PC-3 (cell line): ENCODE measurements at regions not wholly inside any gene's neighbourhood (a gene's known extent, or its start where the extent isn't known, plus 50 kb on each side); places are given as distances from the start of the nearest gene placed in this dataset.

Source experiments
- ATAC-seq: fragments of 200-7000 bp; cut with Tn5 transposase; 2 replicates; pipeline ENCODE4 v1.9.1; 2020; ENCODE audit warnings: mild to moderate bottlenecking, moderate library complexity
- BruUV-seq: library from RNA; stranded (reverse); fragments of 400-500 nt; replicated peaks from 2 replicates; lab custom pipeline; 2021; lab: Mats Ljungman, UMichigan
- CTCF ChIA-PET: fragments of 300-600 bp; sonication (Branson Sonifier 250); formaldehyde crosslinking; loops from one replicate; lab custom pipeline; 2022; ENCODE audit warnings: antibody characterized with exemption; lab: Charles Lee
- POLR2A ChIA-PET: fragments of 300-600 bp; sonication (Branson Sonifier 250); formaldehyde crosslinking; loops from one replicate; lab custom pipeline; 2022; ENCODE audit warnings: antibody characterized with exemption; ENCODE audit not compliant: unreplicated experiment; lab: Charles Lee
- DNase-seq: peaks from one replicate; pipeline ENCODE4 v3.0.0-alpha.2; 2015
- H2AFZ ChIP-seq: fragments of 300-600 bp; sonication (generic); 2 replicates; pipeline ENCODE4 v1.6.0; 2016; ENCODE audit warnings: antibody characterized with exemption, low read length
- H3F3A ChIP-seq: fragments of 300-600 bp; sonication (generic); one replicate; pipeline ENCODE4 v1.6.0; 2017; ENCODE audit warnings: antibody characterized with exemption, low read length, control low read depth, mild to moderate bottlenecking; ENCODE audit not compliant: unreplicated experiment
- H3K27ac ChIP-seq: fragments of 300-600 bp; sonication (generic); 2 replicates; pipeline ENCODE4 v1.5.1; 2016; ENCODE audit warnings: mild to moderate bottlenecking, low read length
- H3K27me3 ChIP-seq: fragments of 300-600 bp; sonication (generic); 2 replicates; pipeline ENCODE4 v1.6.1; 2016; ENCODE audit warnings: low read length, mixed read lengths
- H3K36me3 ChIP-seq: fragments of 300-600 bp; sonication (generic); 2 replicates; pipeline ENCODE4 v1.6.1; 2016; ENCODE audit warnings: low read depth, mixed run types, low read length, mixed read lengths
- H3K4me1 ChIP-seq: fragments of 300-600 bp; sonication (generic); 2 replicates; pipeline ENCODE4 v1.5.1; 2016; ENCODE audit warnings: low read length; ENCODE audit not compliant: insufficient read depth
- H3K4me2 ChIP-seq: fragments of 300-600 bp; sonication (generic); 2 replicates; pipeline ENCODE4 v1.6.0; 2016; ENCODE audit warnings: low read length
- H3K4me3 ChIP-seq: fragments of 300-600 bp; sonication (generic); 2 replicates; pipeline ENCODE4 v1.5.1; 2016; ENCODE audit warnings: mild to moderate bottlenecking, low read length, mixed read lengths
- H3K79me2 ChIP-seq: fragments of 300-600 bp; sonication (generic); 2 replicates; pipeline ENCODE4 v1.6.1; 2017; ENCODE audit warnings: low read length, mixed read lengths
- H3K9ac ChIP-seq: fragments of 300-600 bp; sonication (generic); 2 replicates; pipeline ENCODE4 v1.6.0; 2016; ENCODE audit warnings: mild to moderate bottlenecking, low read length
- H3K9me2 ChIP-seq: fragments of 300-600 bp; sonication (generic); replicated peaks from 2 replicates; pipeline ENCODE4 v1.6.1; 2016; ENCODE audit warnings: mixed run types, low read length, mixed read lengths
- H3K9me3 ChIP-seq: fragments of 300-600 bp; sonication (generic); 2 replicates; pipeline ENCODE4 v1.6.1; 2016; ENCODE audit warnings: low read length, mixed read lengths
- H4K20me1 ChIP-seq: fragments of 300-600 bp; sonication (generic); 2 replicates; pipeline ENCODE4 v1.6.1; 2016; ENCODE audit warnings: low read length, mixed read lengths
- CTCF ChIP-seq: fragments of 300-600 bp; sonication (generic); conservative IDR thresholded peaks from 2 replicates; pipeline ENCODE4 v1.5.1; 2017; ENCODE audit warnings: antibody characterized with exemption, low read depth, mild to moderate bottlenecking, low read length
- EZH2 ChIP-seq: fragments of 300-600 bp; sonication (generic); IDR thresholded peaks from one replicate; pipeline ENCODE4 v1.6.1; 2017; ENCODE audit warnings: antibody characterized with exemption, mild to moderate bottlenecking, low read length; ENCODE audit not compliant: unreplicated experiment
- EZH2phosphoT487 ChIP-seq: fragments of 300-600 bp; sonication (generic); IDR thresholded peaks from 2 replicates; pipeline ENCODE4 v1.6.1; 2018; ENCODE audit warnings: mild to moderate bottlenecking, antibody characterized with exemption, low read length, borderline replicate concordance
- intact Hi-C: fragments of 100-400 bp; cut with micrococcal nuclease; formaldehyde crosslinking; loops from 2 replicates; pipeline ENCODE4 v1.9.0; 2023

DNA sequence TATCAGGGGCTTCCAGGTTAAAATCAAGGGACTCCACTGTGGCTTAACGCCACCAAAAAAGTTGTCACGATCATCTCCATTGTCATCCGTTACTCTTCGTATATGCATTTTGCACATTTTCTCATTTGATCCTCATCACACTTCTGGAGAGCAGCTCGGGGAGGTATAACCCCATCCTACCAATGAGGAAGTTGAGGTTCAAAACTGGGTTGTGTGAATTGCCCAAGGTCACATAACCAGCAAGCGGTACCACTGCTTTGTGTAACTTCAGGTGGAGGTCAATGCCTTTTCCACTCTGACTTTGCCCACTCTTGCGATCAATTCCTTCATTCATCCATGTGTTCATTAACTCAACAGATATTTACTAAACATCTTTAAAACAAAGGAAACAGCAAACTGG lies 71.1 kb upstream of the CCND2 start:
- H2AFZ ChIP-seq: no peak overlapping the region
- H3K9me3 ChIP-seq: no peaks in the 10 kb centered on the region
- ATAC-seq: no peak
- H3K79me2 ChIP-seq: no peaks in the 10 kb centered on the region
- H3K4me1 ChIP-seq: no peaks in the 10 kb centered on the region
- no peaks in the 10 kb centered on the region for H3K9me2 ChIP-seq
- POLR2A ChIA-PET: no interaction called here
- H3K4me3 ChIP-seq: no peak overlapping the region
- TF ChIP-seq CTCF: no peak
- intact Hi-C loops: no loop called here
- H3K27ac ChIP-seq: no peak overlapping the region
- H3K4me2 ChIP-seq: no peak overlapping the region
- H3K9ac ChIP-seq: no peak overlapping the region
- no peaks in the 10 kb centered on the region for H3F3A ChIP-seq
- no peaks in the 10 kb centered on the region for H3K36me3 ChIP-seq
- peaks cover 73% of the 10 kb centered on the region for H3K27me3 ChIP-seq
- no peak for DNase-seq
- no TSS peak for BruUV-seq
- H4K20me1 ChIP-seq: no peaks in the 10 kb centered on the region
- CTCF ChIA-PET: no interaction called here

DNA sequence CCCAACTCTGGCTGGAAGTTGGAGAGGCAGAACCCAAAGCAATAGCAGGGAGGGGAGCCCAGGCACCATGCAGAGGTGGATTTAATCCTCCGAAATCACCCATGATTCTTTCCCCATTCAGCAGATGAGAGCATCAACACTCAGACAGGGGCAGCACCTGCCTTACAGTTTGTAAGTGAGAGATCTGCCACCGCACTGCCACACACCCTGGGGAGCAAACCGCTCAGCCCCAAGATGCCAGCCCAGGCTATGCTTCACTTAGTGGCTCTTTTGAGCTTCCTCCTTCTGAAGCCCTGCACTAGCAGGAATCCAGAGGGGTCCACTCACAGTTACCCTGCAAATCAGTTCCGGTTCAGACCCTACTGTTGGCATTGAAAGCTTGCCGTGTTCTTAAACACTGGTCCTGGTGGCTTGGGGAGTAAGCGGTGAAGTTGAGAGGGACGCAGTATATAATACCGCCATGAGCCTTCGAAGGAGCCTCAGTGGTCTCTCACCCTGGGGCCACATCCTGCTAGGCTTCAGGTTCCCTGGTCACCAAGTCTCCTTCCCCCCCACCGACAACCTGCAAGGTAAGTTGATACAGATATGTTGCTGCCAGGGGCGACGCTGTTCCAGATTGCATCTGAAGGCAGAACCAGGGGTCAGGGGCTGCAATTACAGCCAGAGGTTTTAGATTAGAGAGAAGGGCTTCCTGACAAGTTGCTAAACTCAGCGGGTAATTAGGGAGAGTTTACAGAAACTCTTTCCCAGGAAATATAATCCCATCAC lies 72.0 kb upstream of the CCND2 start:
- no TSS peak for BruUV-seq
- DNase-seq (no peak), ATAC-seq (no peak)
- no peak overlapping the region for H3K4me3 ChIP-seq
- no peaks in the 10 kb centered on the region for H3K36me3 ChIP-seq
- no peak overlapping the region for H3K4me2 ChIP-seq
- no peaks in the 10 kb centered on the region for H3K4me1 ChIP-seq
- H4K20me1 ChIP-seq: no peaks in the 10 kb centered on the region
- CTCF ChIA-PET: no interaction called here
- no peak overlapping the region for H3K9ac ChIP-seq
- H3K27me3 ChIP-seq: peaks cover 79% of the 10 kb centered on the region
- H3K9me3 ChIP-seq: no peaks in the 10 kb centered on the region
- TF ChIP-seq EZH2 (no peak), EZH2phosphoT487 (no peak), CTCF (no peak)
- H3F3A ChIP-seq: no peaks in the 10 kb centered on the region
- no peaks in the 10 kb centered on the region for H3K79me2 ChIP-seq
- H3K9me2 ChIP-seq: no peaks in the 10 kb centered on the region
- no peak overlapping the region for H3K27ac ChIP-seq
- H2AFZ ChIP-seq: no peak overlapping the region
- intact Hi-C loops: no loop called here
- POLR2A ChIA-PET: no interaction called here

- H3K4me1 ChIP-seq: no peaks in the 10 kb centered on the region
- ATAC-seq (no peak), DNase-seq (no peak)
- no peaks in the 10 kb centered on the region for H3F3A ChIP-seq
- H3K9me2 ChIP-seq: no peaks in the 10 kb centered on the region
- H3K9me3 ChIP-seq: no peaks in the 10 kb centered on the region
- intact Hi-C loops: no loop called here
- peaks cover 78% of the 10 kb centered on the region for H3K27me3 ChIP-seq
- no peaks in the 10 kb centered on the region for H3K36me3 ChIP-seq
- H2AFZ ChIP-seq: no peak overlapping the region
- H3K4me3 ChIP-seq: no peak overlapping the region
- no peak overlapping the region for H3K9ac ChIP-seq
- BruUV-seq: no TSS peak
- H3K4me2 ChIP-seq: no peak overlapping the region
- CTCF ChIA-PET: no interaction called here
- H3K79me2 ChIP-seq: no peaks in the 10 kb centered on the region
- POLR2A ChIA-PET: no interaction called here
- no peaks in the 10 kb centered on the region for H4K20me1 ChIP-seq
- no peak overlapping the region for H3K27ac ChIP-seq
- TF ChIP-seq EZH2phosphoT487: no peak
- TF ChIP-seq CTCF: no peak
- no peak for TF ChIP-seq EZH2
These were observed 75.4 kb upstream of the CCND2 start for GRCh38 chr12:4197922-4198763.
